GM21526 (cell line): ENCODE measurements at regions not wholly inside any gene's neighbourhood (a gene's known extent, or its start where the extent isn't known, plus 50 kb on each side); places are given as distances from the start of the nearest gene placed in this dataset.

Source experiments
- ATAC-seq: cut with Tn5 transposase; IDR thresholded peaks from one replicate; pipeline ENCODE4 v1.9.1; 2021; ENCODE audit warnings: moderate library complexity; ENCODE audit not compliant: unreplicated experiment, low FRiP score

DNA sequence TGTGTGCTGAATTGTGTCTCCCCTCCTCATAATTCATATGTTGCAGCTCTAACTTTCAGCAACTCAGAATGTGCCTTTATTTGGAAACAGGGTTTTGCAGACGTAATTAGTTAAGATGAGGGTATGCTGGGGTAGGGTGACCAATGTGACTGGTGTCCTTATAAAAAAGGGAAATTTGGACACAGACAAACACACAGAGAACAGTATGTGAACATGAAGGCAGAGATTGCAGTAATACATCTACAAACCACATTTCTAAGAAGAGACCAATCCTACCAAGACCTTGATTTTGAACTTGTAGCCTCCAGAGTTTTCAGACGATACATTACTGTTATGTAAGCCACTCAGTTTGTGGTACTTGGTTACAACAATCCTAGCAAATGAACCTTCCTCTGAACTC, 817.8 kb downstream of the TUSC7 start:
- ATAC-seq: no peak

DNA sequence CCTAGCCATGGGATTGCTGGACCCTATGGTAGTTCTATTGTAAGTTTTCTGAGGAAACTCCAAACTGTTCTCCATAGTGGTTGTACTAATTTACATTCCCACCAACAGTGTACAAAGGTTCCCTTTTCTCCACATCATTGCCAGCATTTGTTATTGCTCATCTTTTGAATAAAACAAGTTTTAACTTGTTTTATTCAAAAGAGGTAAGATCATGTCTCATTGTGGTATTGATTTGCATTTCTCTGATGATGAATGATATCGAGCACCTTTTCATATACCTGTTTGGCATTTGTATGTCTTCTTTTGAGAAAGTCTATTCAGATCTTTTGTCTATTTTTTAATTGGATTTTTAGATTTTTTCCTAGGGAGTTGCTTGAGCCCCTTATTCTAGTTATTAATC, 819.1 kb downstream of the TUSC7 start:
- no peak for ATAC-seq

DNA sequence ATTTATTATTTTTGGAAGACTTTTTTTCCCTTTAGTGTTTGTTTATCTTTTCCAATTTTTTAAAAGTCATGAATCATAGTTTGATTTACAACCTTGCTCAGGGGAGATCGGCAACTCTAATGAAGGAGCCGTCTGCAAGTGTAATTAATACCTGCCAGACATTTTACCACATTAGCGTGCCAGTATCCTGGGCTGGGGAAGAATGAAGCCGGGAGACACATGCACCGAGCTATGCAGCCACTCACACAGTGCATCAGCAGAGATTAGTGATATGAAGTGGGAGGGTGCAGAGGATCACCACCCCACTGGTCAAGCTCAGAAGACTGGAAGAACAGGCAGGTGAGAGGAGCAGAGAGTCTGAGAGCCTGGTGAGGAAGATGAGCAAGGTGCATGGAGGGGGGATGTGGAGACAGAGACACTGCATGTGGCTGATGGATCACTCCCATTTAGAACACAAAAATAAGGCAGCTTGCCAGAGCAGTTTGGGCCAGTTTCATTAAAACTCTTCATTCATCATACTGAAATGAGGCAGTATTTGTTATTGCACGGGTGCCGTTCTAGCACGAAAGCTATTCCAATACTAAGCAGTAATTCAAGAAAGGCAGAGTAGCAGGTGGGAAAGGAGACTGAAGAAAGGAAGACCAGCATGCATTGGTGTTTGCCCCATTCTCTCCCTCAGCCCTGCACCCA, 821.6 kb downstream of the TUSC7 start:
- no peak for ATAC-seq

DNA sequence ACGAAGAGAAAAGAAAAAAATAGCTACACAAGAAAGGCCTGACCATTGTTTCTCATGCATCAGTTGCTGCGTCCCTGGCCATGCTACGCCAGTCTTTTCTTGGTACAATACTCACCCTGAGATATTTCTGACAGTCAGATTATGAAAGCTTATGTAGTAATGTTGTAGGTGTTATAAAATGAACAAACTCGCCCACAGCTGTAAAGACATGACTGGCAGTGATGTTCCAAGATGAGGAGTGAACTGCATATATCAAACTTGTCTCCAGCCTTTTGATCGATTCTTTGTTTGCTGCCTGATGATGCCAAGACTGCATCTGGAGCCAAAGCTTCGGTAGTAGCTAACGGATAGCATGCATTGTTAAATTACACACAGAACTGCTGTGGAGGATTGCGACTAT, 822.7 kb downstream of the TUSC7 start:
- ATAC-seq: no peak

DNA sequence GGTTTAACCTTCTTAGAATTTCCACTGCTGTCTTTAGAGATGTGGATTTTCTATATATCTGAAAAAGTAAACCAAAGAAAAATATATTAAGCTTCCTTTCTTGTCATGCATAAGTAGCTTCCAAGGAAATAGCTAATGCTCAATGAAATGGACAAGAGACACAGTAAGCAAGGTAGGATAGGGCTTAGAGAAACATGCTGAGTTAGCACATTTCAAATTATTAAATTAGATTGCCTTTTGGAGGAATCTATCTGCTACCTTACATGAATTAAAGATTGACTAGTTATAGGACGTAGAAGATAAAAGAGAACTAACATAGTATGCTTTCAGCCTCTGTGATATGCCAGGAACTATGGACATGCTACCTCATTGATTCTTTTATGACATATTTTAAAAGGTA, 824.6 kb downstream of the TUSC7 start:
- ATAC-seq: no peak

DNA sequence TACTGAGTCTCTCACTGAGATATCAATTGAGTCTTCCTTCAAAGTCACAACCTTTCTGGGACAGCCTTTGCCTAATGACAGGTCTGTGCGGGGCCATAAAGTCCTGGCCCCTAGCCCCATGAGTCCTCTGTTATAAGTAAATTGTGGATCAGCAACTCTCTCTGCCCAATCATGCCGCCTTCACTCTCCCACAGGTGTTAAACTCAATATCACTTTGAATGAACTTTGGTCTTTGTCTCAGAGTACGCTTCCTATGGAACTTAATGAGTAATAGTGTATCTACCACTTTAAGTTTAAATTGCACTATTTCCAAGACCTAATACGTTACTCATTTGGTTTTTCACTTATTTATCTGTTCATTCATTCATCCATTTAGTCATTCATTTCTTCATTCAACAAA, 826.4 kb downstream of the TUSC7 start:
- ATAC-seq: no peak

DNA sequence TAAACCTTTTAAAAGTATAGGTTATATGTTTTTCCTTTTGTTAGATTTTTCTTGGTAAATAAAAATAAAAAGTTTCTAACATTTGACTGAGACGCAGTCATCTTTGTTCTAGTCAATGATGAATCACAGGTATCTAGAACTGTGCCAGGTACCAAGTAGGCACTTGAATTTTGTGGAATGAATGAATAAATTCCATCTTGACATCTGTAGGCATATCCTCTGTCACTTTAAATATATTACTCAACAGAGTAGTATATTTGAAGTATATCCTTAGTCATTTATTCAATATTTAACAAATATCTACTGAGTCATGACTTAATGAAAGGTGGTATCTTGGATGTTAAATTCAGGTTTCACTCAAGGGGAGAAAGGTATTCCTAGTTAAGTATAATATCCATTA, 828.4 kb downstream of the TUSC7 start:
- ATAC-seq: no peak

DNA sequence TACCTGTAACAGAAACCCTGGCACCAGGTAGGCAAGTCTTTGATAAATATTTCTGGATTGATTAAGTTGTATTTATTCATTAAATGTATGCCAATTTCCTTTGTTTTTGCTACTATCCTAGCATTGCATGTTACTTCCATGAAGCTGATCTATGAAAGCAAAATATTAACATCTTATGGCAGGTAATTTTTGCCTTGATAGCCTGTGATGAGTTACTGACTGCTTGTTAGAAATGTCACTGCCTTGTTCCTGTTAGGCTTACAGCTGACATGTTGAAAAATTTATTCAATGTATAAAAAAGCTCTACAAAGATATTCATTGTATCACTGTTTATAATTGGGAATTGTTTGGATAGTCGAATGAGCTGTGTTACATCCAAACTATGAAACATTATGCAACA, 830.1 kb downstream of the TUSC7 start:
- ATAC-seq: no peak

DNA sequence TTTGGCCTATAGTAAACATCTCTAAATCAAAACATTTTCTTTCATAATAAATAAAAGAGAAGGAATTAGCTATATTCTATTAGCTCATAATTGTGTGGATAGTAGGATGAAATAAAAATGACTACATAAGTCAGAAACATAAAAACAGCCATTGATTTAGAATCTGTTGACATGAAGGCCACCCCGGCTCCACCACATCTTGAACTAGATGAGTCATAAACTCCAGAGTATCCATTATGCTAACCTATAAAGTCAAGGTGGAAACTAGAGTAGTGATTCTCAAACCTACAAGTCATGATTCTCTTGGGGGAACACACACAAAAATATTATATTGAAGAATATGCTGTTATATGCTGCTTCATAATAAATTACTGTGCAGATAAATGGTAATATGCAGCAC, 831.0 kb downstream of the TUSC7 start:
- no peak for ATAC-seq

DNA sequence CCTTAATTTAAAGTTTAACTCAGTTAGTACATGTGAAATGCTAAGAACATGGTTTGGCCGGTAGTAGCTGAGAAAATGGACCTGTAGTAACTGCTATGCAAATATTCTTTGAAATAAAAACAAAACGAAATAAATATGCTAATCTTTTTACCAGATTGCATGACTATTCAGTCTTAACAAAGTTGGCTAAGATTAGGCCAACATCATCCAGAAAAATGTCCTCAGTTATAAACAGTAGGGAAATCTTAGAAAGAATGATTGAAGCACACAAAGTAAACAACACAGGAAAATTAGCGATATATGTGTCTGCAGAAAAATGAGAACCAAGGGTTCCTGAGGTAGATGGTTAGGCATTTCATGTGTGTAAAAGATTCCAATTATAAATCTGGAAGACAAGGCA, 832.1 kb downstream of the TUSC7 start:
- ATAC-seq: no peak

DNA sequence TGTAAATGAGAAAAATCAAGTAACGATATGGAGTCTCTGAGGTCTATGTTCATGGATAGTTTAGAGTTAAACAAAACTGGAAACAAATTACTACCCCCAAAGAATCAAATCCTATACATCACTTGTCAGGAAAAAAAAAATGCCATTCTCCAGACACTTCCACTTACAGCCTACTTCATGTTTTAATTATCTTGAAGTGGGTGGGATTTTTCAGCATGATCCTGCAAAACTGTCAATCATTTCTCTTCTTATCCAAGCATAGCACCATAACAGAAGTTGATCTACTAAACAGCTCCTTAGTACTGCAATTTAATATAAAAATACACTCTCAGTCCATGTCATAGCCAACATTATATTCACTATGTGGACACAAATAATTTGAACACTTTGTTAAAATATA, 833.9 kb downstream of the TUSC7 start:
- ATAC-seq: no peak

DNA sequence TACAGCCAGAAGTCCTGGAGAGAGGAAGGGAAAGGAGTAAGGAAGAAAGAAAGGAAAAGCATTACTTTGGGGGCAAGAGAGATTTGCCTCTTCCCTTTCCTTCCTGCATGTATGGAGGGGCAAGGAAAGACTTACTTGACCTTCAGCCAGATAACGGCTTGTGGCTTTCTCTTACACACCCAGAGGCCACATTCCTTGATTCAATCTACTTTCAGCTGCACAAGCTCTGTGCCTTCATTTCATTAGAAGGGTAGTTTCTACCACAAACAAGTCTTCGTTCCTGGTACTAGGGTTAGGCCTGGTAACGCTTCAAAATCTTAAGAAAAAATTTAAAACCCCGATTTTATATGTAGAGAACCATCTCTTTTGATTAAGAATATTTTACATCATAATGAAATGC, 835.9 kb downstream of the TUSC7 start:
- no peak for ATAC-seq

DNA sequence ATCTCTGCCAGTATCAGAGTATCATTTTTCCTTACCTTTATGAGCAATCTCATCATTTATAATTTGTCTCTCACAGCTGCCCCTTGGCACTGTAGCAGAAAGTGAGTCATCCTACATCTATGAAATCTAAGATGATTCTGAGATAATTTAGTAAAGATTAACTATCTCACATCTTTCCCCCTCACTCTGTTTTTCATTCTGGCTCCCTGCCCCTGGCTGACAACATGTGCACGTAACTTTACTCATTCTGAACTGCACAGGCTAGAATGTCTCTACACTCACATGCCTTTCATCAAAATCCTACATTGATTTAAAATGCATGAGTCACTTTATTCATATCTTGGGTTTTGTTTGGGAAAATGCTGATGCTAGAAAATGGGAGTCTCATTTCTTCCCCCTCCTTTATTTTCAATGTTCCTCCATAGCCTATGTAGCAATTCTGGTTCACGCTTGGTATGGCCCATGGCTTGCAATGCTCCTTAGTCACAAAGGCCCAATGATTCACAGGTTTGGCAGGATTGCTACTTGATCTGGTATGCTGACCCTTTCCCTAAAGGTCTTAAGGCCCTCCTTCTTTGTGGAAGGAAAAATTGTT, 838.5 kb downstream of the TUSC7 start:
- ATAC-seq: no peak

DNA sequence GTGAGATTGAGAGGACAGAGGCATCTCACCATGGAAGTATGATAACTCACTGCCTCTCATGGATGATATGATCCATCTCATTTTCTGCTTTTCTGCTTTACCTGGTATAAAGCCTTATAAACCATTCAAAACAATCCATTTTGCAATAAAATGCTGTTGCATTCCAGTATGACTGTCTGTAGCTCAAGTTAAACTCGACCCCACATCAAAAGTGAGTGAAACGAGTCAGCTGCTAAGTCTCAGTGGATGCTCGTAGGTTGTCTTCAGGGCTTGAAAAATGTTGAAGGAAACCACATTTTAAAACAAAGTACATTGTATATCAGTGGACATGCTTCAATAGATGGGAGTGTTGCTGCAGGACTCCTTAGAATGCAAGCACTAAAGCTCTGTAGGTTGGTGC, 839.0 kb downstream of the TUSC7 start:
- no peak for ATAC-seq

DNA sequence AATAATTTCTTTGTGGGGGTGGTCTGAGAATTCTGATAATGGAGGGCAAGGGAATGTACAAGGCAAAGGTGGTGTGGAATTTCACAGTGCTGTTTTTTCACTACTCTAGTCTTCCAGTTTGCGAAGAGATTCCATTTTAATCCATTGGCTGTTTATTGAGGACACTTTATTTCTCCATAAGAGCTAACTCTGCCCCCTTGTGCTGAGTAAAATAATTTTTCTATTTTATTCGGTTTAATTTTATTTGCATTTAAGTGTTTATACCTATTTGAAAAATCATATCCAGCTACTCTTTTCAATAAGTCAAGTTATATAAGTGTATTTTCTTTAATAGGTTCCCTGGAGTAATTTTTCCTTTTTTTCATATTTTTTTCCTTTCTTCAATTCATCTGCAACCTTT, 840.1 kb downstream of the TUSC7 start:
- no peak for ATAC-seq

DNA sequence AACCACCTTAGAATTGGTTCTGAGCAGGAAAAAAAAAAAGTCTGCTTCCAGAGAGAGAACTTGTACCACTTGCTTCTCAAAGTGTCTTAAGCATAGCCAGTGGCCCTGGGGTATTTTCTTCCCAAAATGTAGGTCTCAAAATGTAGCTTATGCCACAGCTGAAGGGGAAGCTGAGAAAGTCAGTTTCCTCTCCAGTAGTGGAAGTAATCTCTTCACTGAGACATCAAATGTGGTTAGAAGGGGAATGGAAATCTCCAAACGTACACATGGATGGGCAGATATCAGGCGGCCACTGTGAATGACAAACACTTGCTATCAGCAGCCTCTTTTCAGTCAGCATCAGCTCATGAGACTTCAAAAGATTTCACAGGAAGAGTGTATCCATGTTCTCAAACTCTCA, 841.2 kb downstream of the TUSC7 start:
- ATAC-seq: no peak

DNA sequence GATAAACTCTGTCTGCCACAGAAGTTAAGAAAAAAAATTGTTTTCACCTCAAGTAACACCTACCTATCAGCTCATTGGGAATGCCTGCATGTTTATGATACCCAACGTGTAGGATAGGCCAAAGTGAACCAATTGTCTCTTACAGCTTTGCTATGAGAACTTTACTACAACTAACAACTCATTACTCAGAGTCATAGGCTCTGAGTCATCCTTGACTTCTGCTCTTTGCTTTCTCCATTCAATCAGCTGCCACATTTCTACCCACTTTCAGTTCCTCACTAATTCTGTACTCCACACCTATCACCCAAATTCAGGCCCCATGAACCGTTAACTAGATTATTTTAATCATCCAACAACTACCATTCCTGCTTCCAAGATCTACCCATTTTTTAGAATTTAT, 843.9 kb downstream of the TUSC7 start:
- peak; percentile 98 for ATAC-seq

DNA sequence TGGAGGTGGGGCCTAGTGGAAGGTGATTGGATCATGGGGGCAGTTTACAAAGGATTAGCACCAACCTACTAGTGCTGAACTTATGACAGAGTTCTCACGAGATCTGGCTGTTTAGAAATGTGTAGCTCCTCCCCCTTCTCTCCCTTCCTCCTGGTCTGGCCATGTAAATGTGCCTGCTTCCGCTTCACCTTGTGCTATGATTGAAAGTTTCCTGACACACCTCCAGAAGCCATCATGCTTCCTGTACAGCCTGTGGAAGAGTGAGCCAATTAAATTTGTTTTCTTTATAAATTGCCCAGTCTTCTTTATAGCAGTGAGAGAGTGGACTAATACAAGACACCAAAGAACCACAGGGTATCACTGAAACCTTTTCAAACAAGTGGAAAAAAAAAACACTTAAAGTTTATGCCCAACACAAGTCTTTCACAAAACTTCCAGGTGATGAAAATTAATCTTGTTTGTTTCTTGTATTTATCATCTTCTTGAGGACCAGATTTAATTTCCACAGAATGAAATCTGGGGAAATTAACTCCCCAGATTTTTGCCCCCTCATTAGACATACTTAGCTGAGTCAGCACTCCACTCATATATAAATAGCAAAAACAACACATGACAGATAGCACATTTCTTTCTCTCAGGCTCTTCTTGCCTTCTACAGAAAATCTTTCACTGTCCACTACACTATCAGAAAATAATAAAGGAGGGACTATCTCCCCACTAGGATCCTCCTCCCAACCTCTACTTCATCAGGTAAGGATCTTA, 847.2 kb downstream of the TUSC7 start:
- ATAC-seq: no peak

DNA sequence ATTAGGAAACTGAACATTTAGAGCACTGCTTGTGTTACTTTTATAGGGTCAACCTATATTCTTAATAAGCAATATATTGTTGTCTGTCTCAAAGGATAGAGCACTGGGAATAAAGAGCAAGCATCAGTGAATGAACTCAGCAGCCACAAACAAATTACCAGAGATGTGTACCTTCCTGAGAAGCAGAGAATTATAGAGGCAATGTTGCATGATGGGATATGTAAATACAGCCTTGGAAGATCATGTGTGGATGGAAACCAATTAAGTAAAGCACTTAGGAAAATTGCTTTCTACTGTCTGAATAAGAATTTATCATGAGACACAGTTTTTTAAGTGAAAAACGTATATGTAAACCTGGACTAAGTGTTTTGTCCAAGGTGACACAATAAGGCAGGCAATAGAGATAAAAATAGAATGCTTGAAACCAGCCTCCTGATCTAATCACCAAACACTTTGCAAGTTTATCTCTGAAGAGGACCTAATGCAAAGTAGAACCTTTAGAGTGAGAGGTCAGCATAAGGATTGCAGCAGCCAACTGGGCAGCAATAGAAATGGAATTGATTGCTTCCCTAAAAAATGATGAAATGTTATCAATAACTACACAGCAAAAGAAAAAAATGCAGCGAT, 848.0 kb downstream of the TUSC7 start:
- no peak for ATAC-seq

DNA sequence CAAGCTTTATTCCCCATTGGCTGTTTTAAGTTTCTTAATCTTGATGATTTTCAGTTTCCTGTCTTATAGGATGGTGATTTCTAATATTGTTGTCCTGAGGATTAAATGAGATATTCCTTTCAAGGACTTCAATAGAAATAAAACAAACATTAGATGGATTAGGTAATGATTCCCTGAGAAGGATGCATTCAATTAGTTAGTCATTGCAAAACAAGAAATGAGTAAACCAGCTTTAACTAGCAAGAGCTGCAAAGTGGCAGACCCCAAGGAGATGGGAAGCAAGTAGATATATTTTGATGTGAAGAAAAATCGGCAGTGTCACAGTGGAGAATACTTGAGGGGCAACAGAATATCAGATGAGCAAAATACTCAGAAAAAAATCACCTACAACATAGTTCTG, 849.1 kb downstream of the TUSC7 start:
- ATAC-seq: no peak

DNA sequence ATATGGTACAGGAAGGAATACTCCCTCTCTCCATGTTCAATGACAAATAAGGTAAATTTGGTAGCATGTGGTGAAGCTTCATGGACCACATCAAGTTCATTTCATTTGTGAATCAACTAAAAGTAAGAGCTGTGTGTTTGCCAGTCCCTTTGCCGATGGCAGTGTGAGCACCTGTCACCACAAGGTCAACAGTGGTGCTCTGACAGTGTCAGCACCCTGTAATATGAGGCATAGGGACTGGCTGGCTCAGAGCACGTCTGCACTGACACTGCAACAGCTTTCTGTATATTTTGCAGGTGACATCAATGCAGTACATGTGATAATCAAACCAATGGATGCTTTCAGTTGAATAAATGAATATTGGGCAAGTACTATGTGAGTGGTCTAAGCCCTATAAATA, 852.4 kb downstream of the TUSC7 start:
- ATAC-seq: no peak

DNA sequence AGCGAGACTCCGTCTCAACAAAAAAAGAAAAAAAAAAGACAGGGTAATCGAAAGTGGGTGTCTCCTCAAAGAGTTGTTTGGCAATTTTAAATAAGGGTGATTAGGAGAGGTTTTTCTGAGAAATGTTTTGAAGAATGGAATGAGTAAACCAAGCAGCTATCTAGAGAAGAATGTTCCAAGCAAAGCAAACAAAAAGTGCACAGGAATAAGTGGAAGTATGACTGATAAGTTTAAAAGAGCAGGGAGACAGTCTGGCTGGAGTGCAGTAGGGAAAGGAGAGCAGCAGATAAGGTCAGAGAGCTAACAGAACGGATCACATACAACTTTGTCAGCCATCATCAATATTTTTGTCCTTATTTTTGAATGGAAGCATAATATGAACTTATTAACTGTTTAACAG, 853.5 kb downstream of the TUSC7 start:
- ATAC-seq: no peak
